ENCODE measurements at regions not wholly inside any gene's neighbourhood (a gene's known extent, or its start where the extent isn't known, plus 50 kb on each side); places are given as distances from the start of the nearest gene placed in this dataset.

- 44 to 81% methylated on average over 2 of the region's 2 CpGs for WGBS, 2 donors
- no peaks in the 10 kb centered on the region for H3K27me3 ChIP-seq
- intact Hi-C loops (cut with DNase I; ENCODE audit: low total_unique reads): no loop called here
- TF ChIP-seq POLR2A (IDR thresholded peaks at IDR 0.05) (no peak), CTCF (IDR thresholded peaks at IDR 0.05) (no peak)
- DNase-seq: no peak
- H3K4me3 ChIP-seq: no peak overlapping the region
- no peak overlapping the region for H3K27ac ChIP-seq
- H3K4me1 ChIP-seq: no peaks in the 10 kb centered on the region
- H3K9me3 ChIP-seq: no peaks in the 10 kb centered on the region
- H3K36me3 ChIP-seq (ENCODE audit: low read depth, missing control alignments): no peaks in the 10 kb centered on the region
These were observed 464.9 kb upstream of the ADGRL2 start for GRCh38 chr1:81335876-81336275.

- no peak for DNase-seq
- 70 to 74% methylated on average over 2 of the region's 2 CpGs for WGBS, 2 donors
- intact Hi-C loops (cut with DNase I; ENCODE audit: low total_unique reads): no loop called here
These were observed 470.2 kb upstream of the ADGRL2 start for GRCh38 chr1:81330521-81330920.

GRCh38 chr1:81330111-81330510 is 470.6 kb upstream of the ADGRL2 start:
- H3K4me3 ChIP-seq: no peak overlapping the region
- no peak for TF ChIP-seq CTCF (IDR thresholded peaks at IDR 0.05)
- TF ChIP-seq POLR2A (IDR thresholded peaks at IDR 0.05): no peak
- H3K9me3 ChIP-seq: no peaks in the 10 kb centered on the region
- no peaks in the 10 kb centered on the region for H3K36me3 ChIP-seq (ENCODE audit: low read depth, missing control alignments)
- no peaks in the 10 kb centered on the region for H3K27me3 ChIP-seq
- DNase-seq: no peak
- no peak overlapping the region for H3K27ac ChIP-seq
- no peaks in the 10 kb centered on the region for H3K4me1 ChIP-seq
- intact Hi-C loops (cut with DNase I; ENCODE audit: low total_unique reads): no loop called here

More at GRCh38 chr1:81330521-81330920, 470.2 kb upstream of the ADGRL2 start:
- Histone ChIP-seq H3K9me3 (no peaks in the 10 kb centered on the region), H3K27me3 (no peaks in the 10 kb centered on the region), H3K36me3 (ENCODE audit: low read depth, missing control alignments) (no peaks in the 10 kb centered on the region), H3K4me1 (no peaks in the 10 kb centered on the region), H3K4me3 (no peak overlapping the region), H3K27ac (no peak overlapping the region)
- TF ChIP-seq CTCF (IDR thresholded peaks at IDR 0.05): no peak
- no peak for TF ChIP-seq POLR2A (IDR thresholded peaks at IDR 0.05)

- Histone ChIP-seq H3K27ac (no peak overlapping the region), H3K36me3 (ENCODE audit: low read depth, missing control alignments) (no peaks in the 10 kb centered on the region), H3K4me3 (no peak overlapping the region), H3K27me3 (no peaks in the 10 kb centered on the region), H3K9me3 (no peaks in the 10 kb centered on the region), H3K4me1 (no peaks in the 10 kb centered on the region)
- no peak for DNase-seq
- 69 to 84% methylated on average over 2 of the region's 2 CpGs for WGBS, 2 donors
- TF ChIP-seq CTCF (IDR thresholded peaks at IDR 0.05) (no peak), POLR2A (IDR thresholded peaks at IDR 0.05) (no peak)
- intact Hi-C loops (cut with DNase I; ENCODE audit: low total_unique reads): no loop called here
These were observed 471.7 kb upstream of the ADGRL2 start for GRCh38 chr1:81329041-81329440.

GRCh38 chr1:81327743-81328142 is 473.0 kb upstream of the ADGRL2 start:
- no peaks in the 10 kb centered on the region for H3K27me3 ChIP-seq
- no peaks in the 10 kb centered on the region for H3K9me3 ChIP-seq
- H3K4me3 ChIP-seq: no peak overlapping the region
- 83 to 91% methylated on average over 5 of the region's 5 CpGs for WGBS, 2 donors
- H3K4me1 ChIP-seq: no peaks in the 10 kb centered on the region
- H3K36me3 ChIP-seq (ENCODE audit: low read depth, missing control alignments): no peaks in the 10 kb centered on the region
- no peak overlapping the region for H3K27ac ChIP-seq
- intact Hi-C loops (cut with DNase I; ENCODE audit: low total_unique reads): no loop called here
- no peak for TF ChIP-seq CTCF (IDR thresholded peaks at IDR 0.05)
- TF ChIP-seq POLR2A (IDR thresholded peaks at IDR 0.05): no peak
- no peak for DNase-seq
